GM18519 (cell line): ENCODE measurements at regions not wholly inside any gene's neighbourhood (a gene's known extent, or its start where the extent isn't known, plus 50 kb on each side); places are given as distances from the start of the nearest gene placed in this dataset.

Experiments
- ATAC-seq: cut with Tn5 transposase; IDR thresholded peaks from one replicate; pipeline ENCODE4 v1.9.1; 2021; ENCODE audit warnings: mild to moderate bottlenecking, moderate library complexity; ENCODE audit not compliant: unreplicated experiment, low FRiP score

- no peak for ATAC-seq
These were observed 59.9 kb upstream of the IRX4 start for GRCh38 chr5:1942630-1943029.

- ATAC-seq = no peak
These were observed 59.4 kb upstream of the IRX4 start for GRCh38 chr5:1942158-1942557.

GRCh38 chr5:1939256-1939655, 56.5 kb upstream of the IRX4 start:
- ATAC-seq = no peak

- no peak for ATAC-seq
These were observed 55.7 kb upstream of the IRX4 start for GRCh38 chr5:1938310-1939000.

- no peak for ATAC-seq
These were observed 54.9 kb upstream of the IRX4 start for GRCh38 chr5:1937590-1937989.

GRCh38 chr5:1936901-1937300, 54.2 kb upstream of the IRX4 start:
- ATAC-seq = no peak

GRCh38 chr5:1936413-1936812, 53.7 kb upstream of the IRX4 start:
- ATAC-seq = no peak

- no peak for ATAC-seq
These were observed 52.2 kb upstream of the IRX4 start for GRCh38 chr5:1934801-1935429.

GRCh38 chr5:1934056-1934394, 51.3 kb upstream of the IRX4 start:
- ATAC-seq = no peak

- ATAC-seq = no peak
These were observed 50.8 kb upstream of the IRX4 start for GRCh38 chr5:1933364-1934055.
